Left ventricle myocardium superior (tissue), 1 donor: ENCODE measurements at regions not wholly inside any gene's neighbourhood (a gene's known extent, or its start where the extent isn't known, plus 50 kb on each side); places are given as distances from the start of the nearest gene placed in this dataset.

Experiments used
- ATAC-seq: fragments of 200-7000 bp; cut with Tn5 transposase; one replicate; pipeline ENCODE4 v1.9.1; 2020; ENCODE audit warnings: mild to moderate bottlenecking, moderate library complexity
- DNase-seq: peaks from one replicate; pipeline ENCODE4 v3.0.0-alpha.2; 2020
- intact Hi-C: fragments of 100-400 bp; cut with micrococcal nuclease; formaldehyde crosslinking; loops from one replicate; pipeline ENCODE4 v1.11.0; 2022
- donor health status: DM: no; HTN: yes; CAD: no; lungs with severe emphysema.

GRCh38 chr21:22890656-22891055, 1892.4 kb downstream of the NCAM2 start:
- intact Hi-C loops = no loop called here
- DNase-seq (no peak), ATAC-seq (no peak)

GRCh38 chr21:22892028-22892427, 1893.8 kb downstream of the NCAM2 start:
- DNase-seq = no peak
- intact Hi-C loops = no loop called here
- no peak for ATAC-seq

- no peak for DNase-seq
- no peak for ATAC-seq
- intact Hi-C loops = no loop called here
These were observed 1894.5 kb downstream of the NCAM2 start for GRCh38 chr21:22892740-22893139.

- intact Hi-C loops = no loop called here
- ATAC-seq (no peak), DNase-seq (no peak)
These were observed 1899.9 kb downstream of the NCAM2 start for GRCh38 chr21:22898051-22898665.

- intact Hi-C loops = no loop called here
- ATAC-seq (no peak), DNase-seq (no peak)
These were observed 1902.3 kb downstream of the NCAM2 start for GRCh38 chr21:22900490-22900889.

GRCh38 chr21:22903851-22904250, 1905.6 kb downstream of the NCAM2 start:
- DNase-seq = no peak
- intact Hi-C loops = no loop called here
- ATAC-seq = no peak

- ATAC-seq (no peak), DNase-seq (no peak)
- intact Hi-C loops = no loop called here
These were observed 1906.2 kb downstream of the NCAM2 start for GRCh38 chr21:22904385-22904784.

GRCh38 chr21:22925032-22925431, 1926.8 kb downstream of the NCAM2 start:
- DNase-seq (no peak), ATAC-seq (no peak)
- intact Hi-C loops = no loop called here

GRCh38 chr21:22927469-22927868, 1929.3 kb downstream of the NCAM2 start:
- ATAC-seq = no peak
- intact Hi-C loops = no loop called here
- DNase-seq = no peak

- no peak for DNase-seq
- ATAC-seq = no peak
- intact Hi-C loops = no loop called here
These were observed 1943.7 kb downstream of the NCAM2 start for GRCh38 chr21:22941779-22942490.

GRCh38 chr21:22955559-22955958, 1957.3 kb downstream of the NCAM2 start:
- intact Hi-C loops = no loop called here
- DNase-seq (no peak), ATAC-seq (no peak)

GRCh38 chr21:22961258-22961657, 1963.0 kb downstream of the NCAM2 start:
- intact Hi-C loops = no loop called here
- ATAC-seq (no peak), DNase-seq (no peak)

GRCh38 chr21:22965455-22966135, 1967.4 kb downstream of the NCAM2 start:
- intact Hi-C loops = no loop called here
- DNase-seq = no peak
- no peak for ATAC-seq

GRCh38 chr21:22981819-22982218, 1983.6 kb downstream of the NCAM2 start:
- DNase-seq (no peak), ATAC-seq (no peak)
- intact Hi-C loops = no loop called here

GRCh38 chr21:22993144-22993543, 1994.9 kb downstream of the NCAM2 start:
- DNase-seq = no peak
- intact Hi-C loops = no loop called here
- no peak for ATAC-seq

GRCh38 chr21:22993822-22994574, 1995.8 kb downstream of the NCAM2 start:
- intact Hi-C loops = no loop called here
- DNase-seq (no peak), ATAC-seq (no peak)

GRCh38 chr21:23003951-23004350, 2005.7 kb downstream of the NCAM2 start:
- no peak for DNase-seq
- intact Hi-C loops = no loop called here
- no peak for ATAC-seq

- intact Hi-C loops = no loop called here
- no peak for ATAC-seq
- DNase-seq = no peak
These were observed 2010.5 kb downstream of the NCAM2 start for GRCh38 chr21:23008601-23009202.

GRCh38 chr21:23009360-23009759, 2011.2 kb downstream of the NCAM2 start:
- DNase-seq (no peak), ATAC-seq (no peak)
- intact Hi-C loops = no loop called here

- no peak for ATAC-seq
- DNase-seq = no peak
- intact Hi-C loops = no loop called here
These were observed 2015.8 kb downstream of the NCAM2 start for GRCh38 chr21:23014021-23014420.
